ENCODE measurements at regions not wholly inside any gene's neighbourhood (a gene's known extent, or its start where the extent isn't known, plus 50 kb on each side); places are given as distances from the start of the nearest gene placed in this dataset.

GRCh38 chr3:135753506-135753905 lies 212.0 kb upstream of the PPP2R3A start:
- H3K36me3 ChIP-seq: no peaks in the 10 kb centered on the region
- no peaks in the 10 kb centered on the region for H3K4me1 ChIP-seq
- FAIRE-seq: no peak
- no peak overlapping the region for H3K27ac ChIP-seq
- no peak for TF ChIP-seq CTCF (IDR thresholded peaks at IDR 0.05)
- H3K4me3 ChIP-seq: no peak overlapping the region
- whole genome bisulfite sequencing, 2 donors: 68 to 89% methylated on average over 7 of the region's 7 CpGs
- no peak for ATAC-seq
- intact Hi-C loops (cut with DNase I): no loop called here
- no peaks in the 10 kb centered on the region for H3K9me3 ChIP-seq
- no peak for DNase-seq
- H3K27me3 ChIP-seq: no peaks in the 10 kb centered on the region

GRCh38 chr3:135755330-135756105 lies 210.0 kb upstream of the PPP2R3A start:
- DNase-seq: no peak
- no peaks in the 10 kb centered on the region for H3K27me3 ChIP-seq
- no peak for FAIRE-seq
- ATAC-seq: no peak
- 37 to 49% methylated on average over 2 of the region's 2 CpGs for WGBS, 2 donors
- TF ChIP-seq CTCF (IDR thresholded peaks at IDR 0.05): no peak
- no peaks in the 10 kb centered on the region for H3K36me3 ChIP-seq
- H3K4me1 ChIP-seq: no peaks in the 10 kb centered on the region
- no peak overlapping the region for H3K4me3 ChIP-seq
- no peak overlapping the region for H3K27ac ChIP-seq
- H3K9me3 ChIP-seq: no peaks in the 10 kb centered on the region
- intact Hi-C loops (cut with DNase I): no loop called here

DNA sequence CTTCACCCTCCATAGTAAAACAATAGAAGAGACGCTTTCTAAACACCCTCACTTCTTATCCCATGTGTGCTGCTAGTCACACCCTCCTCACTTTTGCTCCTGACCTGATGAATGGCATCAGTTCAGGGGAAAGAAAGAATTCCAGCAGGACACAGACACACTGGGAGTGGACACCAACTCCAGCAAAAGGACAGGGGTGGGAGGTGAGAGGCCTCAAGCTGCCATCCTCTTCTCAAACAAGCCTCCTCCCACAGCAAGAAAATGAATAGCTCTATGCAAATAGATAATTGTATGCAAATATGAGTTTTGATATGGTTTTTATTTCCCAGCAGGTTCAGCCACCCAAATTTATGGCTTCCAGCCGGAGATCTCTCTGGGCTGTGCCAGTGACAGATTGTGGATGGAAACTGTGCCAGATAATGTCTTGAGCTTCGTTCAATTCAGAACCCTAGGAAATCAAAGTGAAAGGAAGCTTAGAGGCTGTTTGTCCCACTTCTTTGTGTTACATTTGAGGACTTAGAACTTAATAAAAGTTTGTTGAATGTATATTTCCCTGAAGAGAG lies 209.3 kb upstream of the PPP2R3A start:
- H3K9me3 ChIP-seq: no peaks in the 10 kb centered on the region
- H3K4me3 ChIP-seq: no peak overlapping the region
- WGBS, 2 donors: 45 to 59% methylated on average over 3 of the region's 3 CpGs
- ATAC-seq: no peak
- H3K4me1 ChIP-seq: no peaks in the 10 kb centered on the region
- H3K27me3 ChIP-seq: no peaks in the 10 kb centered on the region
- no peak for FAIRE-seq
- H3K36me3 ChIP-seq: no peaks in the 10 kb centered on the region
- no peak for TF ChIP-seq CTCF (IDR thresholded peaks at IDR 0.05)
- DNase-seq: no peak
- intact Hi-C loops (cut with DNase I): no loop called here
- H3K27ac ChIP-seq: no peak overlapping the region

- 83 to 84% methylated on average over 4 of the region's 4 CpGs for WGBS, 2 donors
- no peaks in the 10 kb centered on the region for H3K9me3 ChIP-seq
- H3K27ac ChIP-seq: no peak overlapping the region
- no peaks in the 10 kb centered on the region for H3K27me3 ChIP-seq
- no peaks in the 10 kb centered on the region for H3K36me3 ChIP-seq
- no peak overlapping the region for H3K4me3 ChIP-seq
- FAIRE-seq (no peak), DNase-seq (no peak), ATAC-seq (no peak)
- H3K4me1 ChIP-seq: no peaks in the 10 kb centered on the region
- intact Hi-C loops (cut with DNase I): no loop called here
- no peak for TF ChIP-seq CTCF (IDR thresholded peaks at IDR 0.05)
Observed at GRCh38 chr3:135757421-135757820, 208.1 kb upstream of the PPP2R3A start.

DNA sequence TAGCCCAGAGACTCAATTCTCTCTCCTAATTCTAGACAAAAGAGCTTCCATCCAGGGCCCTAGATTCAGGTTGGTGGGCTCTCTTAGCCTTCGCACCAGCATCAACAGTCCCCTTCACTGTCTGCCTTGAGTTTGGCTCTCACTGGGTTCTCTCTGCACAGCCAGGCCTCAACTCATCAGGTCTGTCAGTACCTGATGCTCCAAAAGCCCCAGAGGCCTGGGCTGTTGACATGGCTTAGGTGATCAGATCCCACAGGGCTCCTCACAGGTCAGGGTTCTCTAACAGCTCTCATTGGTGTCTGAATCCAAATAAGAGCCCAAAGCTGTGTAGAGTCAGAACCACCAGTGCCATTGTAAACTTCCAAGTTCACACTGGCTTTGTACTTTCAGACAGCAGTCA lies 206.6 kb upstream of the PPP2R3A start:
- Histone ChIP-seq H3K27me3 (no peaks in the 10 kb centered on the region), H3K4me1 (no peaks in the 10 kb centered on the region), H3K4me3 (no peak overlapping the region), H3K27ac (no peak overlapping the region), H3K9me3 (no peaks in the 10 kb centered on the region), H3K36me3 (no peaks in the 10 kb centered on the region)
- DNase-seq: no peak
- intact Hi-C loops (cut with DNase I): no loop called here
- no peak for TF ChIP-seq CTCF (IDR thresholded peaks at IDR 0.05)
- ATAC-seq: no peak
- WGBS, 2 donors: 70 to 87% methylated on average over 1 of the region's 1 CpG
- no peak for FAIRE-seq
